CD4-positive, alpha-beta T cell (primary cell): ENCODE measurements at regions not wholly inside any gene's neighbourhood (a gene's known extent, or its start where the extent isn't known, plus 50 kb on each side); places are given as distances from the start of the nearest gene placed in this dataset.
"Not testable (repeated sequence)": the region's sequence is repeated elsewhere in the genome, so short reads cannot be mapped to it uniquely, and the experiment has no call there.

Experiments used
- ATAC-seq: fragments of 200-7000 bp; cut with Tn5 transposase; one replicate; pipeline ENCODE4 v1.10.0; 2022; ENCODE audit warnings: mild to moderate bottlenecking; ENCODE audit not compliant: poor library complexity
- CTCF ChIA-PET: fragments of 350-600 bp; sonication (Branson Sonifier 250); formaldehyde crosslinking; loops from one replicate; lab custom pipeline; 2021; ENCODE audit warnings: antibody characterized with exemption, inconsistent platforms; lab: Charles Lee
- POLR2A ChIA-PET: fragments of 350-600 bp; sonication (Branson Sonifier 250); formaldehyde crosslinking; loops from one replicate; lab custom pipeline; 2021; ENCODE audit warnings: antibody characterized with exemption, inconsistent platforms; lab: Charles Lee
- DNase-seq, 14 experiments: peaks; one replicate each; pipeline ENCODE4 v3.0.0-alpha.2; 2013 to 2020; ENCODE audit warnings: mixed read lengths in 2 of 14
- H3K27ac ChIP-seq, 2 donors: one replicate each; pipeline versions ENCODE4 v1.5.1 to v1.7.0; 2013; ENCODE audit warnings: low read length in 2 of 2, low read depth in 1 of 2, mild to moderate bottlenecking in 1 of 2
- H3K27me3 ChIP-seq, 2 experiments: 1 replicate in 1 of 2; 2 replicates in 1 of 2; pipeline versions ENCODE4 v1.6.1 to v1.7.0; 2013; ENCODE audit warnings: low read length in 2 of 2, control low read depth in 1 of 2, mild to moderate bottlenecking in 1 of 2, moderate library complexity in 1 of 2; ENCODE audit not compliant: insufficient read depth in 2 of 2, control insufficient read depth in 1 of 2
- H3K36me3 ChIP-seq: one replicate; pipeline ENCODE4 v1.6.1; 2013; ENCODE audit warnings: low read length, control low read depth; ENCODE audit not compliant: insufficient read depth
- H3K4me1 ChIP-seq: one replicate; pipeline ENCODE4 v1.6.1; 2013; ENCODE audit warnings: low read length, control low read depth; ENCODE audit not compliant: insufficient read depth
- H3K4me3 ChIP-seq: one replicate; pipeline ENCODE4 v1.5.1; 2013; ENCODE audit warnings: mild to moderate bottlenecking, low read length, moderate library complexity
- H3K9me3 ChIP-seq, 2 experiments: 1 replicate in 1 of 2; 2 replicates in 1 of 2; pipeline versions ENCODE4 v1.6.1 to v1.7.0; 2013; ENCODE audit warnings: low read length in 2 of 2, mild to moderate bottlenecking in 2 of 2, control low read depth in 1 of 2, moderate library complexity in 1 of 2; ENCODE audit not compliant: control insufficient read depth in 1 of 2, insufficient read depth in 1 of 2
- H3K27ac Mint-ChIP-seq: one replicate; pipeline ENCODE4 v1.8.0; 2020; ENCODE audit warnings: mixed read lengths
- H3K27me3 Mint-ChIP-seq: one replicate; pipeline ENCODE4 v1.8.0; 2021; ENCODE audit warnings: mixed read lengths
- H3K36me3 Mint-ChIP-seq: one replicate; pipeline ENCODE4 v1.8.0; 2021; ENCODE audit warnings: low read depth, mixed read lengths
- H3K4me1 Mint-ChIP-seq: one replicate; pipeline ENCODE4 v1.8.0; 2021; ENCODE audit warnings: low read depth, mixed read lengths
- H3K4me3 Mint-ChIP-seq: one replicate; pipeline ENCODE4 v1.8.0; 2020; ENCODE audit warnings: mild to moderate bottlenecking, mixed read lengths
- H3K9me3 Mint-ChIP-seq: one replicate; pipeline ENCODE4 v1.8.0; 2020; ENCODE audit warnings: mixed read lengths
- CTCF ChIP-seq: fragments of 200-600 bp; IDR thresholded peaks from one replicate; pipeline ENCODE4 v1.8.0; 2022; ENCODE audit warnings: antibody characterized with exemption, mild to moderate bottlenecking
- intact Hi-C, 2 experiments: fragments of 100-400 bp; cut with DNase I in 1 of 2; cut with micrococcal nuclease in 1 of 2; formaldehyde crosslinking; loops; one replicate each; pipeline versions ENCODE4 v1.15.1 to v1.9.0; 2023 to 2025; cut with DNase I, micrococcal nuclease

GRCh38 chr14:54259821-54260220 lies 137.0 kb upstream of the CDKN3 start:
- no peaks in the 10 kb centered on the region for H3K9me3 Mint-ChIP-seq
- H3K9me3 ChIP-seq, result no peaks in the 10 kb centered on the region
- no peak for ATAC-seq
- H3K36me3 Mint-ChIP-seq, result no peaks in the 10 kb centered on the region
- no peak overlapping the region for H3K27ac ChIP-seq
- CTCF ChIA-PET, result no interaction called here
- H3K4me1 ChIP-seq, result no peaks in the 10 kb centered on the region
- H3K4me3 ChIP-seq, result no peak overlapping the region
- TF ChIP-seq CTCF, result no peak
- intact Hi-C loops, result no loop called here
- H3K4me1 Mint-ChIP-seq, result no peaks in the 10 kb centered on the region
- no peak overlapping the region for H3K4me3 Mint-ChIP-seq
- DNase-seq, result no peak
- H3K27me3 ChIP-seq, result peaks cover 0 to 3% of the 10 kb centered on the region in 2 experiments
- H3K27ac Mint-ChIP-seq, result no peak overlapping the region
- H3K36me3 ChIP-seq, result no peaks in the 10 kb centered on the region
- peaks cover 19% of the 10 kb centered on the region for H3K27me3 Mint-ChIP-seq
- POLR2A ChIA-PET, result no interaction called here

- H3K9me3 ChIP-seq, result no peaks in the 10 kb centered on the region
- ATAC-seq, result no peak
- H3K4me1 ChIP-seq, result no peaks in the 10 kb centered on the region
- H3K27ac ChIP-seq, result no peak overlapping the region
- H3K36me3 Mint-ChIP-seq, result no peaks in the 10 kb centered on the region
- no peak overlapping the region for H3K4me3 Mint-ChIP-seq
- intact Hi-C loops, result no loop called here
- H3K4me3 ChIP-seq, result no peak overlapping the region
- H3K9me3 Mint-ChIP-seq, result no peaks in the 10 kb centered on the region
- no peaks in the 10 kb centered on the region for H3K36me3 ChIP-seq
- no peak overlapping the region for H3K27ac Mint-ChIP-seq
- peaks cover 24% of the 10 kb centered on the region for H3K27me3 Mint-ChIP-seq
- H3K27me3 ChIP-seq, result no peaks in the 10 kb centered on the region
- no peaks in the 10 kb centered on the region for H3K4me1 Mint-ChIP-seq
- ChIA-PET CTCF (no interaction called here), POLR2A (no interaction called here)
- TF ChIP-seq CTCF, result no peak
- DNase-seq, result no peak
Observed at GRCh38 chr14:54261283-54261682, 135.5 kb upstream of the CDKN3 start.

- ATAC-seq, H3K27ac Mint-ChIP-seq, intact Hi-C loops, DNase-seq, CTCF ChIA-PET, H3K27me3 ChIP-seq, H3K9me3 ChIP-seq, H3K4me3 ChIP-seq, H3K9me3 Mint-ChIP-seq, H3K27ac ChIP-seq, H3K36me3 ChIP-seq, H3K36me3 Mint-ChIP-seq, H3K4me3 Mint-ChIP-seq, POLR2A ChIA-PET, H3K4me1 ChIP-seq, H3K4me1 Mint-ChIP-seq: not testable (repeated sequence)
- H3K27me3 Mint-ChIP-seq, result peaks cover 24% of the 10 kb centered on the region
Observed at GRCh38 chr14:54266616-54267015, 130.2 kb upstream of the CDKN3 start.

- no peaks in the 10 kb centered on the region for H3K36me3 ChIP-seq
- H3K4me3 ChIP-seq, result no peak overlapping the region
- Mint-ChIP-seq H3K9me3 (no peaks in the 10 kb centered on the region), H3K36me3 (no peaks in the 10 kb centered on the region), H3K27me3 (peaks cover 19% of the 10 kb centered on the region), H3K4me1 (no peaks in the 10 kb centered on the region), H3K4me3 (no peak overlapping the region), H3K27ac (no peak overlapping the region)
- H3K4me1 ChIP-seq, result no peaks in the 10 kb centered on the region
- POLR2A ChIA-PET, result no interaction called here
- DNase-seq (peak in 2 of 14 experiments; percentile 14 to 16), ATAC-seq (no peak)
- H3K27me3 ChIP-seq, result no peaks in the 10 kb centered on the region
- CTCF ChIA-PET, result no interaction called here
- no peaks in the 10 kb centered on the region for H3K9me3 ChIP-seq
- no peak for TF ChIP-seq CTCF
- intact Hi-C loops, result no loop called here
- no peak overlapping the region for H3K27ac ChIP-seq
Observed at GRCh38 chr14:54267172-54267571, 129.6 kb upstream of the CDKN3 start.
